ENCODE measurements at regions not wholly inside any gene's neighbourhood (a gene's known extent, or its start where the extent isn't known, plus 50 kb on each side); places are given as distances from the start of the nearest gene placed in this dataset.
"Not testable (repeated sequence)": the region's sequence is repeated elsewhere in the genome, so short reads cannot be mapped to it uniquely, and the experiment has no call there.

- no peak overlapping the region for H3K4me3 Mint-ChIP-seq
- H3K36me3 Mint-ChIP-seq (ENCODE audit: low read depth), result no peaks in the 10 kb centered on the region
- no peaks in the 10 kb centered on the region for H3K9me3 Mint-ChIP-seq
- H3K27ac Mint-ChIP-seq, result no peak overlapping the region
- TF ChIP-seq CTCF (IDR thresholded peaks at IDR 0.05), result no peak
- no peak for DNase-seq
- H3K27me3 Mint-ChIP-seq (ENCODE audit: low read depth, poor library complexity), result no peaks in the 10 kb centered on the region
- no peaks in the 10 kb centered on the region for H3K4me1 Mint-ChIP-seq
Observed at GRCh38 chr6:115847671-115848070, 213.0 kb downstream of the FRK start.

- H3K4me3 Mint-ChIP-seq, result no peak overlapping the region
- DNase-seq, result no peak
Observed at GRCh38 chr6:115843945-115844344, 216.7 kb downstream of the FRK start.

GRCh38 chr6:115842338-115842737, 218.4 kb downstream of the FRK start:
- Mint-ChIP-seq H3K9me3 (peaks cover 1% of the 10 kb centered on the region), H3K4me1 (no peaks in the 10 kb centered on the region), H3K36me3 (ENCODE audit: low read depth) (no peaks in the 10 kb centered on the region), H3K4me3 (no peak overlapping the region), H3K27me3 (ENCODE audit: low read depth, poor library complexity) (no peaks in the 10 kb centered on the region), H3K27ac (no peak overlapping the region)
- TF ChIP-seq CTCF (IDR thresholded peaks at IDR 0.05), result no peak
- DNase-seq, result no peak

More at GRCh38 chr6:115843945-115844344, 216.7 kb downstream of the FRK start:
- no peak for TF ChIP-seq CTCF (IDR thresholded peaks at IDR 0.05)
- H3K9me3 Mint-ChIP-seq, result no peaks in the 10 kb centered on the region
- H3K4me1 Mint-ChIP-seq, result no peaks in the 10 kb centered on the region
- H3K27me3 Mint-ChIP-seq (ENCODE audit: low read depth, poor library complexity), result no peaks in the 10 kb centered on the region
- no peak overlapping the region for H3K27ac Mint-ChIP-seq
- H3K36me3 Mint-ChIP-seq (ENCODE audit: low read depth), result no peaks in the 10 kb centered on the region

GRCh38 chr6:115839583-115840181, 221.0 kb downstream of the FRK start:
- Mint-ChIP-seq H3K27ac (no peak overlapping the region), H3K27me3 (ENCODE audit: low read depth, poor library complexity) (no peaks in the 10 kb centered on the region), H3K36me3 (ENCODE audit: low read depth) (no peaks in the 10 kb centered on the region), H3K4me1 (no peaks in the 10 kb centered on the region), H3K9me3 (peaks cover 15% of the 10 kb centered on the region), H3K4me3 (no peak overlapping the region)
- no peak for TF ChIP-seq CTCF (IDR thresholded peaks at IDR 0.05)
- DNase-seq, result no peak

- Mint-ChIP-seq H3K27me3 (ENCODE audit: low read depth, poor library complexity) (no peaks in the 10 kb centered on the region), H3K9me3 (peaks cover 16% of the 10 kb centered on the region), H3K36me3 (ENCODE audit: low read depth) (no peaks in the 10 kb centered on the region), H3K4me1 (no peaks in the 10 kb centered on the region), H3K27ac (no peak overlapping the region), H3K4me3 (no peak overlapping the region)
- TF ChIP-seq CTCF (IDR thresholded peaks at IDR 0.05), result peak; percentile 41
- DNase-seq, result peak; percentile 15
Observed at GRCh38 chr6:115838763-115839401, 221.8 kb downstream of the FRK start.

GRCh38 chr6:115838216-115838615, 222.5 kb downstream of the FRK start:
- Mint-ChIP-seq H3K4me3 (no peak overlapping the region), H3K9me3 (peaks cover 19% of the 10 kb centered on the region), H3K4me1 (no peaks in the 10 kb centered on the region), H3K27me3 (ENCODE audit: low read depth, poor library complexity) (no peaks in the 10 kb centered on the region), H3K27ac (no peak overlapping the region), H3K36me3 (ENCODE audit: low read depth) (no peaks in the 10 kb centered on the region)
- no peak for TF ChIP-seq CTCF (IDR thresholded peaks at IDR 0.05)
- DNase-seq, result no peak

GRCh38 chr6:115836374-115836773, 224.3 kb downstream of the FRK start:
- H3K27ac Mint-ChIP-seq; H3K4me1 Mint-ChIP-seq; DNase-seq; H3K27me3 Mint-ChIP-seq (ENCODE audit: low read depth, poor library complexity); H3K4me3 Mint-ChIP-seq; H3K36me3 Mint-ChIP-seq (ENCODE audit: low read depth): not testable (repeated sequence)
- H3K9me3 Mint-ChIP-seq, result peaks cover 19% of the 10 kb centered on the region
